ENCODE measurements at regions not wholly inside any gene's neighbourhood (a gene's known extent, or its start where the extent isn't known, plus 50 kb on each side); places are given as distances from the start of the nearest gene placed in this dataset.

DNA sequence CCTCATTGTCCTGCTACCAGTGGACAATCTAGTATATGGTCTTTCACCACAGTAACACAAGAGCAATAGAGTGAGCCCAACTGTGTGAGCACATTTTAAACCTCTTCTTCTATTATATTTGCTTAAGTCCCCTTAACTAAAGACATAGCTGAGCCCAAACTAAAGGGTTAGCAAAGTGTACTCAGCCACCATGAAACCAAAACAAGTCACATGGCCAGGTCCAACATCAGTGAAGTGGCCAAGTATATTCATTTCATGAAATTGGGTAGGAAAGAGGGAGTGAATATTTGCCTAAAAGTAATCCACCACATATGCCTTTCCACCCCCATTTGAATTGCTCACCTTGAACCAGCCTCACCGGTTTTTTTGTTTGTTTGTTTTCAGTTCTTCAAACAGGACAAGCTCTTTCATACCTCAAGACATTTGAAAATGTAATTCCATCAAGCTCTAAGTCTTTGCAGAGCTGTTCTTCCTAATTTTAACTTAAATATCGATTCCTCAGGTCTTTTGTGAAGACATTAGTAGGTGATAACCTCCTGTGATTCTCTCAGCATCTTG is 327.0 kb upstream of the SEMA6D start:
- TF ChIP-seq, protein P1, sequence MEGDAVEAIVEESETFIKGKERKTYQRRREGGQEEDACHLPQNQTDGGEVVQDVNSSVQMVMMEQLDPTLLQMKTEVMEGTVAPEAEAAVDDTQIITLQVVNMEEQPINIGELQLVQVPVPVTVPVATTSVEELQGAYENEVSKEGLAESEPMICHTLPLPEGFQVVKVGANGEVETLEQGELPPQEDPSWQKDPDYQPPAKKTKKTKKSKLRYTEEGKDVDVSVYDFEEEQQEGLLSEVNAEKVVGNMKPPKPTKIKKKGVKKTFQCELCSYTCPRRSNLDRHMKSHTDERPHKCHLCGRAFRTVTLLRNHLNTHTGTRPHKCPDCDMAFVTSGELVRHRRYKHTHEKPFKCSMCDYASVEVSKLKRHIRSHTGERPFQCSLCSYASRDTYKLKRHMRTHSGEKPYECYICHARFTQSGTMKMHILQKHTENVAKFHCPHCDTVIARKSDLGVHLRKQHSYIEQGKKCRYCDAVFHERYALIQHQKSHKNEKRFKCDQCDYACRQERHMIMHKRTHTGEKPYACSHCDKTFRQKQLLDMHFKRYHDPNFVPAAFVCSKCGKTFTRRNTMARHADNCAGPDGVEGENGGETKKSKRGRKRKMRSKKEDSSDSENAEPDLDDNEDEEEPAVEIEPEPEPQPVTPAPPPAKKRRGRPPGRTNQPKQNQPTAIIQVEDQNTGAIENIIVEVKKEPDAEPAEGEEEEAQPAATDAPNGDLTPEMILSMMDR (IDR thresholded peaks at IDR 0.05; ENCODE audit: low read depth, low read length) = no peak
- no peak for DNase-seq (ENCODE audit: low read depth in 1 of 2, low spot score in 1 of 2)
- no peaks in the 10 kb centered on the region for H3K9me3 ChIP-seq (ENCODE audit: low read depth)
- no peaks in the 10 kb centered on the region for H3K27me3 ChIP-seq
- no peaks in the 10 kb centered on the region for H3K36me3 ChIP-seq
- H3K4me1 ChIP-seq (ENCODE audit: low read depth) = peaks cover 2% of the 10 kb centered on the region
- no peak overlapping the region for H3K27ac ChIP-seq
- H3K4me3 ChIP-seq = no peak overlapping the region

DNA sequence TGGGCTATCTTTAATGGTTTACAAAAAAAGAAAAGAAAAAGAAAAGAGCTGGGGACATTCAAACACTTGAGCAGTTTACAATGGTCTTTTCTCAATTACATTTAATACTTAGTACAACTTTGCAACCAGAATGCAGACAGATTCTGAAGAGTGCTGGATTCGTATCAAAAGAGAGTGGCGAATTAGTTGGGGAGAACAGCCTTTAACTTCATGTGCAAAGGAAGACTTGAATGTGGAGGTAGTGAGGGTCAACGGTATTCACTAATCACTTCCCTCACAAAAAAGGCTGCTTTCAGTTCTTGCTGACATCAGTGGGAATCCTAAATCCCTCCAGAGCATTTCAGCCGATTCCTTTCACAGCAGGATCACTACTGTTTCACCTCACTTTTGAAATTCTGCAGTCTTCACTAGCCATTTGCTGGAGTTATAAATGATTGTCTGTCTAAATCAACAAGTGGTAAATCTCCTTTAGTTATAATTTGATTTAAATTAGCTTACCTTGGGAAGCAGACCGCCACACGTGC is 323.0 kb upstream of the SEMA6D start:
- TF ChIP-seq, protein P1 (IDR thresholded peaks at IDR 0.05; ENCODE audit: low read depth, low read length) = no peak
- Histone ChIP-seq H3K9me3 (ENCODE audit: low read depth) (no peaks in the 10 kb centered on the region), H3K36me3 (no peaks in the 10 kb centered on the region), H3K27me3 (no peaks in the 10 kb centered on the region), H3K27ac (no peak overlapping the region), H3K4me1 (ENCODE audit: low read depth) (peaks cover 14% of the 10 kb centered on the region), H3K4me3 (no peak overlapping the region)
- no peak for DNase-seq (ENCODE audit: low read depth in 1 of 2, low spot score in 1 of 2)

DNA sequence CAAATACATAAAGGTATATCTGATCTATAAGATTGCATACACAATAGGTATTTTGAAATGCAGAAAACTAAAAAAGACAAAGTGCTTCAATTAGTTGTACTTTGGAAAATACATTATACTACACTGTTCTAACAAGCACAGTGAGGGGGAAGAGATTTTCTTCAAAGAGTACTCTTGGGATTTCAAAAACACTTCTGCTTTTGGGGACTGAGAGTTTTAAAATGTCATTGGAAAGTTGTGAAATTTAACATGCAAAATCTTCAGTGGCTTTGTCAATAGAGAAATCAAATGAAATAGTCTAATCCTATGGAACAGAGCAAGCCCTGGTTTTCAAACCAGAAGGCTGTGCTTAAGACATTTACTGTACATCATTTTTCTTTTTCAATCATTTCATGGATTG is 322.2 kb upstream of the SEMA6D start:
- DNase-seq (ENCODE audit: low read depth in 1 of 2, low spot score in 1 of 2) = no peak
- no peaks in the 10 kb centered on the region for H3K36me3 ChIP-seq
- TF ChIP-seq, protein P1 (IDR thresholded peaks at IDR 0.05; ENCODE audit: low read depth, low read length) = no peak
- H3K27ac ChIP-seq = no peak overlapping the region
- H3K4me3 ChIP-seq = no peak overlapping the region
- H3K9me3 ChIP-seq (ENCODE audit: low read depth) = no peaks in the 10 kb centered on the region
- H3K4me1 ChIP-seq (ENCODE audit: low read depth) = peaks cover 18% of the 10 kb centered on the region
- no peaks in the 10 kb centered on the region for H3K27me3 ChIP-seq

DNA sequence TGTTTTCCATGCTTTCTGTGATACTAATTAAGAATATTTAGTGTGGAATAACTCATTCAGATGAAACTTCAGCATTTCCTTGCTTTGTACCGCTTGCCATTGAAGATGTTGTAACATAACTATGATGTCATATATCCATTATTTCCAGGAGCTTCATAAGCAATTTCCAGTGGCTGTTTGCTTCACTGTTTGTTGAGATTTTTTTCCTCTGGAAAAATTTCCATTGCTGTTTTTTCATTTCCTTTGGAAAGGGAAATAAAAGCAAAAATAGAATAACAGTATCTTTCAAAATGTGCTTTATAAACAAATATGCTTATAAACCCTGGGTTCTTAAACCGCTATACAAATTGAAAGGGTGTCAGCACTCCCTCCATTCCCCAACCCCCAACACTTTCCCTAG is 319.6 kb upstream of the SEMA6D start:
- TF ChIP-seq, protein P1 (IDR thresholded peaks at IDR 0.05; ENCODE audit: low read depth, low read length) = no peak
- Histone ChIP-seq H3K9me3 (ENCODE audit: low read depth) (no peaks in the 10 kb centered on the region), H3K4me3 (no peak overlapping the region), H3K27ac (peak overlapping the region; percentile 79), H3K4me1 (ENCODE audit: low read depth) (peaks cover 22% of the 10 kb centered on the region), H3K36me3 (no peaks in the 10 kb centered on the region), H3K27me3 (no peaks in the 10 kb centered on the region)
- peak in 1 of 2 donors; percentile 31 for DNase-seq (ENCODE audit: low read depth in 1 of 2, low spot score in 1 of 2)

DNA sequence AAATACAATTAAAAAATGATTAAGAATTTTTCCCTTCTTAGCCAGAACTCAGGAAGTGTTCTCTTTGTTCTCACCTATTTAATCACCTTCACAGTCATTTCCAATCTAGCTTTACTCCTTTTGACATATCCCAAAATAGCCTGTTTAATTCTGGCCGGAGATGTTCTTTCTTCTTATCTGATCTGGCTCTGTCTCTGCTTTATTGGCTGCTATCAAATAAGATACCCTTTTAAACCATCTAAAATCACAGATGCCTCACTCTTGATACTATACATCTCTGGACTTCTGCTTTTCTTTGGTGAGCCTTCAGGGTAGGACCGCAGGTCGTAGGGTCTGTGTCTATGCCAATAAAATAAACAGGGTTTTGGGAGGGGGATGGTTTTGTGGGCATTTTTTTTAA is 319.2 kb upstream of the SEMA6D start:
- no peak for DNase-seq (ENCODE audit: low read depth in 1 of 2, low spot score in 1 of 2)
- no peaks in the 10 kb centered on the region for H3K9me3 ChIP-seq (ENCODE audit: low read depth)
- H3K4me1 ChIP-seq (ENCODE audit: low read depth) = peaks cover 22% of the 10 kb centered on the region
- H3K4me3 ChIP-seq = no peak overlapping the region
- no peaks in the 10 kb centered on the region for H3K27me3 ChIP-seq
- TF ChIP-seq, protein P1 (IDR thresholded peaks at IDR 0.05; ENCODE audit: low read depth, low read length) = no peak
- H3K27ac ChIP-seq = peak overlapping the region; percentile 79
- no peaks in the 10 kb centered on the region for H3K36me3 ChIP-seq
